Right lobe of liver (tissue), 4 donors: ENCODE measurements at regions not wholly inside any gene's neighbourhood (a gene's known extent, or its start where the extent isn't known, plus 50 kb on each side); places are given as distances from the start of the nearest gene placed in this dataset.

ENCODE experiments used
- POLR2A ChIP-seq: fragments of 450-650 bp; IDR thresholded peaks from one replicate; pipeline ENCODE4 v1.6.1; 2017; ENCODE audit warnings: antibody characterized with exemption, mild to moderate bottlenecking
- TF ChIP-seq, protein P1 (sequence below), 4 donors: fragments of 200-600 bp in 3 of 4; fragments of 450-650 bp in 1 of 4; IDR thresholded peaks; one replicate each; pipeline versions ENCODE4 v1.5.1 to v1.8.0; 2016 to 2022; ENCODE audit warnings: antibody characterized with exemption in 4 of 4, mild to moderate bottlenecking in 2 of 4
- donor health status: DM: no; HTN: no; CAD: no.
- donor health status: DM: no; HTN: no; CAD: no.
- donor health status: DM: no; HTN: yes; CAD: no.

DNA sequence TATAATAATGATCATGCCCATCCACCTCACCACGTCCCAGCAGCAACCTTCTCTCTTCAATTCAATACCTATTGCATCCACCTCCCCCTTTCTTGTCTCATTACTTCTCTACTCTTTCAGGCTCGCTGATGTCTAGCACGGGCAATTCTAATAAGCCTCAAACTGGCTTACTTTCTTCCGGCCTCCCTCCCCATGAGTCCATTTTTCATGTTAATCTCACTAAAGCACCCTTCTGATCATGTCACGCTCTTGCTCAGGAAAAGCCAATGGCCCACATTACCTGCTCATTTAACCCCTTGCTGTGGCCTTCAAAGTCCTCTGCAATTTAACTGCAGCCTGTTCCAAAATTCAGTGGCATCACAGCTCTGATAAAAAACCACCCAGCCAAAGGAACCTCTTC is 105.1 kb downstream of the UTRN start:
- TF ChIP-seq, protein P1, sequence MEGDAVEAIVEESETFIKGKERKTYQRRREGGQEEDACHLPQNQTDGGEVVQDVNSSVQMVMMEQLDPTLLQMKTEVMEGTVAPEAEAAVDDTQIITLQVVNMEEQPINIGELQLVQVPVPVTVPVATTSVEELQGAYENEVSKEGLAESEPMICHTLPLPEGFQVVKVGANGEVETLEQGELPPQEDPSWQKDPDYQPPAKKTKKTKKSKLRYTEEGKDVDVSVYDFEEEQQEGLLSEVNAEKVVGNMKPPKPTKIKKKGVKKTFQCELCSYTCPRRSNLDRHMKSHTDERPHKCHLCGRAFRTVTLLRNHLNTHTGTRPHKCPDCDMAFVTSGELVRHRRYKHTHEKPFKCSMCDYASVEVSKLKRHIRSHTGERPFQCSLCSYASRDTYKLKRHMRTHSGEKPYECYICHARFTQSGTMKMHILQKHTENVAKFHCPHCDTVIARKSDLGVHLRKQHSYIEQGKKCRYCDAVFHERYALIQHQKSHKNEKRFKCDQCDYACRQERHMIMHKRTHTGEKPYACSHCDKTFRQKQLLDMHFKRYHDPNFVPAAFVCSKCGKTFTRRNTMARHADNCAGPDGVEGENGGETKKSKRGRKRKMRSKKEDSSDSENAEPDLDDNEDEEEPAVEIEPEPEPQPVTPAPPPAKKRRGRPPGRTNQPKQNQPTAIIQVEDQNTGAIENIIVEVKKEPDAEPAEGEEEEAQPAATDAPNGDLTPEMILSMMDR (IDR thresholded peaks at IDR 0.05): no peak
- no peak for TF ChIP-seq POLR2A
